Brain microvascular endothelial cell (primary cell): ENCODE measurements at regions not wholly inside any gene's neighbourhood (a gene's known extent, or its start where the extent isn't known, plus 50 kb on each side); places are given as distances from the start of the nearest gene placed in this dataset.

ENCODE experiments used
- DNase-seq: peaks from one replicate; pipeline ENCODE4 v3.0.0-alpha.2; 2020
- H3K27ac ChIP-seq: fragments of 250-450 bp; sonication (Bioruptor Pico); 2 replicates; pipeline ENCODE4 v1.5.1; 2020; ENCODE audit warnings: mild to moderate bottlenecking, moderate library complexity
- H3K27me3 ChIP-seq: fragments of 250-450 bp; sonication (Bioruptor Pico); replicated peaks from 2 replicates; pipeline ENCODE4 v1.5.1; 2020; ENCODE audit warnings: mild to moderate bottlenecking
- H3K36me3 ChIP-seq: fragments of 250-450 bp; sonication (Bioruptor Pico); replicated peaks from 2 replicates; pipeline ENCODE4 v1.5.1; 2020; ENCODE audit warnings: mild to moderate bottlenecking
- H3K4me3 ChIP-seq: 2 replicates; pipeline ENCODE4 v1.5.1; 2011; ENCODE audit warnings: low read depth, mild to moderate bottlenecking, control low read depth, low read length, moderate library complexity
- CTCF ChIP-seq: IDR thresholded peaks from 2 replicates; pipeline ENCODE4 v1.5.1; 2011; ENCODE audit warnings: low read depth, mild to moderate bottlenecking, moderate library complexity, low read length, control low read depth, inconsistent platforms; ENCODE audit errors: missing control alignments
- in situ Hi-C: cut with HindIII; loops from 2 replicates; pipeline ENCODE4 v1.10.0; 2017; ENCODE audit warnings: low sequenced_read_pairs, low pct_ligation_motif_present

DNA sequence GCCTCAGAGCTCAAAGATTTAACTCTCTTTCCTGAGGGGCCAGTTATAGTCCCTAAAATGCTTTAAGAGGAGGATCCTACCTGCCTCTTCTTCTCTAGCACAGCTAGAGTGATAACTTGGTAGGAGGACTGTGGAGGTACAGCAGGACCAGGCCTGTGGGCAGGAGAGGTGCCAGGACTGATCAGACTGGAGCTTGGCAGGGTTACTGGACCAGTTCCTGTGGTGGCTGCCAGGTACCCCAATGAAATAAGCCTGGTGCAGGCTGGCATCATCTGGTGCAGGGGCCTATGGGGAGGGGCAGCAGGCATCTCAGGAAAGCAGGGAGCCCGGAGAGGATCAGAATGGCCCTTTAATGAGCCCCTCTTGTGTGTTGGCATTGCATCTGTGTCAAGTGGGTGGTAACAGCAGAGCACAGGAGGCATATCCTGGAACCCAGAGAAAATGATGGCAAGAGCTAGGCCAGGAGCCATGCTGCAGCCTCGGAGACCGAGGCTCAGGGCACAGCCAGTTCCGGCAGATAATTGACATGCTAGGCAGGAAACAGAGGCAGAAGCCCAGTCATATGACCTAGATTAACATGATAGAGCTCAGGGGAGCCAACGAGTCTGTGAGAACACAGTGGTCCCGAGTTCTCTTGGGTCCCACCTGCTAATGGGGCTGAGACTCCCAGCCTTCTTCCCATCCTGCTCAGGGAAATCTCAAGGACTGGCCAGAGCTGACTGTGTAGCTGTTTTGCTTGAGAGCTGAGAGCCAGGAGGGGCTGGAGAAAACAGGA is 187.5 kb upstream of the ZBED5 start:
- in situ Hi-C loops = no loop called here

GRCh38 chr11:11044137-11044855 is 186.4 kb upstream of the ZBED5 start:
- no peak for TF ChIP-seq CTCF
- H3K27ac ChIP-seq = no peak overlapping the region
- in situ Hi-C loops = no loop called here

More for the DNA sequence above, 187.5 kb upstream of the ZBED5 start:
- Histone ChIP-seq H3K27me3 (no peaks in the 10 kb centered on the region), H3K36me3 (no peaks in the 10 kb centered on the region), H3K27ac (no peak overlapping the region), H3K4me3 (no peak overlapping the region)
- TF ChIP-seq CTCF = no peak
- DNase-seq = no peak

GRCh38 chr11:11043721-11044120 is 185.9 kb upstream of the ZBED5 start:
- TF ChIP-seq CTCF = no peak
- Histone ChIP-seq H3K36me3 (no peaks in the 10 kb centered on the region), H3K27me3 (no peaks in the 10 kb centered on the region), H3K4me3 (no peak overlapping the region), H3K27ac (no peak overlapping the region)
- in situ Hi-C loops = no loop called here
- no peak for DNase-seq

More at GRCh38 chr11:11044137-11044855, 186.4 kb upstream of the ZBED5 start:
- Histone ChIP-seq H3K36me3 (no peaks in the 10 kb centered on the region), H3K27me3 (no peaks in the 10 kb centered on the region), H3K4me3 (no peak overlapping the region)
- no peak for DNase-seq

DNA sequence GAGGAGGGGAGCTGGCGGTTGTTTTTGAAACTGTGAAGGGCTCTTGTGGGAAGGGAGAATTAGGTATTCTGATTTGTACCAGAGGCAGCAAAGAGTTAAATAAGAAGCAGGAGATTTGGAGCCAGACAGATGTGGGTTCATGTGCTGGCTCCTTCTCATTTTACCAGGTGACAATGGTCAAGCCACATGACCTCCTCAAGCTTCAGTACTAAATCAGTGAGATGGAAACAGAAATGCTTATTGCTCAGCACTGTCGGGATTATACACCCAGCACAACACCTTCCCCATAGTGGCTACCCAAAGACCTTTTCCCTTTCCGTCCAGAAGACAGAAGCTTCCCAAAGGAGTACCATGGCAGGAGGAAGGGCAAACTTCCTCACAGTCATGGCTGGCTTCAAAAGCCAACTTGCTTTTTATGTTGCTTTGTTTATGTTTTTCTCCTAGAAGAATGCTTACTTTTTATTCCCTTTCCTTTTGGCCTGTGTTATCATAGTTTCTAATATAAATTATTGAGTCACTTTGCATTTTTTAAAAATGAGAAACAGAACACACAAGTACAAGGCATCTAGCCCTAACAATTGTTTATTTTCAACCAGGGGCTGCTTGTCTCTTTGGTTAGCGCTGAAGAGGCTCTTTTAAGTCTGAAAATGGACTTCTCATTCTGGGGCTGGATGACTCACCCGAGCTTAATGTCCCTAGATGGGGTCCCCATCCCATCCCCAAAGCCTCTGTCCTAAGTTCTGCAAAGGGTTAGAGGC is 181.5 kb upstream of the ZBED5 start:
- no peak overlapping the region for H3K27ac ChIP-seq
- DNase-seq = no peak
- in situ Hi-C loops = no loop called here
- no peaks in the 10 kb centered on the region for H3K27me3 ChIP-seq
- no peak for TF ChIP-seq CTCF
- no peaks in the 10 kb centered on the region for H3K36me3 ChIP-seq
- no peak overlapping the region for H3K4me3 ChIP-seq

DNA sequence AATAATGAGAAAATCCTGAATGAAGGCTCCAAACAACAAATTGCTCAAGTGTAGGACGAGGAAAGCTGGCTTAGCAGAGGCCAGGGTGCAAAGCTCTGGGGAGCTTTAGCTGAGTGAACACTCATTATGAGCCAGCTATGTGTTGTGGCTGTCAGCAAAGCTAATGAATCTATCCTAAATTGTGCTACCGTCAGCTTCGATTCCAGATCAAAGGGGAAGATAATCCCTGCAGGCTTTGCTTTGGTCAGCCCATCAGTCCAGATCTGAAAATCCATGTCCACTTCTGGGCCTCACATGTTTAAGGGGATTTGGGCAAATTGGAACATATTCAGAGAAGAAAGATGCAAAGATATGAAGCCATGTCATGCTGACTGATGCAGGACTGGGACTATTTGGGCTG is 180.9 kb upstream of the ZBED5 start:
- H3K27me3 ChIP-seq = no peaks in the 10 kb centered on the region
- no peaks in the 10 kb centered on the region for H3K36me3 ChIP-seq
- DNase-seq = no peak
- TF ChIP-seq CTCF = no peak
- H3K4me3 ChIP-seq = no peak overlapping the region
- in situ Hi-C loops = no loop called here
- no peak overlapping the region for H3K27ac ChIP-seq
